ENCODE measurements at regions not wholly inside any gene's neighbourhood (a gene's known extent, or its start where the extent isn't known, plus 50 kb on each side); places are given as distances from the start of the nearest gene placed in this dataset.

- in situ Hi-C loops (cut with HindIII; ENCODE audit: low sequenced_read_pairs) = no loop called here
- TF ChIP-seq CTCF (IDR thresholded peaks at IDR 0.05; ENCODE audit: low read depth, low read length) = no peak
- DNase-seq (ENCODE audit: low read depth, low spot score) = no peak
- H3K4me3 ChIP-seq (ENCODE audit: low read depth, low read length) = no peak overlapping the region
Observed at GRCh38 chr4:166518776-166519175, 645.7 kb downstream of the TLL1 start.

- no peak for DNase-seq (ENCODE audit: low read depth, low spot score)
- no peak for TF ChIP-seq CTCF (IDR thresholded peaks at IDR 0.05; ENCODE audit: low read depth, low read length)
- no peak overlapping the region for H3K4me3 ChIP-seq (ENCODE audit: low read depth, low read length)
- in situ Hi-C loops (cut with HindIII; ENCODE audit: low sequenced_read_pairs) = no loop called here
Observed at GRCh38 chr4:166519774-166520173, 646.7 kb downstream of the TLL1 start.

GRCh38 chr4:166527500-166527899 lies 654.5 kb downstream of the TLL1 start:
- no peak overlapping the region for H3K4me3 ChIP-seq (ENCODE audit: low read depth, low read length)
- DNase-seq (ENCODE audit: low read depth, low spot score) = peak; percentile 82
- in situ Hi-C loops (cut with HindIII; ENCODE audit: low sequenced_read_pairs) = no loop called here
- no peak for TF ChIP-seq CTCF (IDR thresholded peaks at IDR 0.05; ENCODE audit: low read depth, low read length)

GRCh38 chr4:166531703-166532102 lies 658.7 kb downstream of the TLL1 start:
- DNase-seq (ENCODE audit: low read depth, low spot score) = no peak
- H3K4me3 ChIP-seq (ENCODE audit: low read depth, low read length) = no peak overlapping the region
- TF ChIP-seq CTCF (IDR thresholded peaks at IDR 0.05; ENCODE audit: low read depth, low read length) = no peak
- in situ Hi-C loops (cut with HindIII; ENCODE audit: low sequenced_read_pairs) = no loop called here

- H3K4me3 ChIP-seq (ENCODE audit: low read depth, low read length) = no peak overlapping the region
- TF ChIP-seq CTCF (IDR thresholded peaks at IDR 0.05; ENCODE audit: low read depth, low read length) = no peak
- DNase-seq (ENCODE audit: low read depth, low spot score) = no peak
- in situ Hi-C loops (cut with HindIII; ENCODE audit: low sequenced_read_pairs) = no loop called here
Observed at GRCh38 chr4:166535865-166536264, 662.8 kb downstream of the TLL1 start.

- H3K4me3 ChIP-seq (ENCODE audit: low read depth, low read length) = no peak overlapping the region
- TF ChIP-seq CTCF (IDR thresholded peaks at IDR 0.05; ENCODE audit: low read depth, low read length) = no peak
- in situ Hi-C loops (cut with HindIII; ENCODE audit: low sequenced_read_pairs) = no loop called here
- DNase-seq (ENCODE audit: low read depth, low spot score) = peak; percentile 36
Observed at GRCh38 chr4:166538491-166539005, 665.5 kb downstream of the TLL1 start.

GRCh38 chr4:166546009-166546408 lies 673.0 kb downstream of the TLL1 start:
- H3K4me3 ChIP-seq (ENCODE audit: low read depth, low read length) = no peak overlapping the region
- no peak for DNase-seq (ENCODE audit: low read depth, low spot score)
- in situ Hi-C loops (cut with HindIII; ENCODE audit: low sequenced_read_pairs) = no loop called here
- TF ChIP-seq CTCF (IDR thresholded peaks at IDR 0.05; ENCODE audit: low read depth, low read length) = no peak
